ENCODE measurements at regions not wholly inside any gene's neighbourhood (a gene's known extent, or its start where the extent isn't known, plus 50 kb on each side); places are given as distances from the start of the nearest gene placed in this dataset.

GRCh38 chr13:87919956-87920355 is 248.8 kb downstream of the SLITRK5 start:
- TF ChIP-seq CTCF (IDR thresholded peaks at IDR 0.05) (no peak), POLR2A (IDR thresholded peaks at IDR 0.05) (no peak)

Data from ovary (tissue), 3 donors.